SH-SY5Y (cell line): ENCODE measurements at regions not wholly inside any gene's neighbourhood (a gene's known extent, or its start where the extent isn't known, plus 50 kb on each side); places are given as distances from the start of the nearest gene placed in this dataset.

Experiments
- GATA2 ChIP-seq: IDR thresholded peaks from 2 replicates; pipeline ENCODE4 v1.6.1; 2011; ENCODE audit warnings: mild to moderate bottlenecking, low read depth, low read length
- GATA3 ChIP-seq: IDR thresholded peaks from 2 replicates; pipeline ENCODE4 v1.6.1; 2011; ENCODE audit warnings: low read depth, mild to moderate bottlenecking, low read length, moderate library complexity

- no peak for TF ChIP-seq GATA2
- no peak for TF ChIP-seq GATA3
Measured at GRCh38 chr3:150346266-150346665, 61.8 kb upstream of the TSC22D2 start.
